Ishikawa (cell line): ENCODE measurements at regions not wholly inside any gene's neighbourhood (a gene's known extent, or its start where the extent isn't known, plus 50 kb on each side); places are given as distances from the start of the nearest gene placed in this dataset.

Source experiments
- CEBPB ChIP-seq: IDR thresholded peaks from 2 replicates; pipeline ENCODE4 v1.6.1; 2012
- CREB1 ChIP-seq: IDR thresholded peaks from 2 replicates; pipeline ENCODE4 v1.6.1; 2012; ENCODE audit warnings: low read depth
- EGR1 ChIP-seq: IDR thresholded peaks from 2 replicates; pipeline ENCODE4 v1.6.1; 2012
- EP300 ChIP-seq: IDR thresholded peaks from 2 replicates; pipeline ENCODE4 v1.6.1; 2012; ENCODE audit warnings: borderline replicate concordance
- FOXM1 ChIP-seq: IDR thresholded peaks from 2 replicates; pipeline ENCODE4 v1.6.1; 2012; ENCODE audit warnings: low read depth, borderline replicate concordance
- NFIC ChIP-seq: IDR thresholded peaks from 2 replicates; pipeline ENCODE4 v1.6.1; 2012
- RAD21 ChIP-seq: IDR thresholded peaks from 2 replicates; pipeline ENCODE4 v1.6.1; 2012; ENCODE audit warnings: low read depth
- TAF1 ChIP-seq: IDR thresholded peaks from 2 replicates; pipeline ENCODE4 v1.6.1; 2012; ENCODE audit warnings: low read depth, mild to moderate bottlenecking
- TCF12 ChIP-seq: IDR thresholded peaks from 2 replicates; pipeline ENCODE4 v1.6.1; 2012; ENCODE audit warnings: low read depth
- TEAD4 ChIP-seq: IDR thresholded peaks from 2 replicates; pipeline ENCODE4 v1.6.1; 2012
- YY1 ChIP-seq: IDR thresholded peaks from 2 replicates; pipeline ENCODE4 v1.6.1; 2012; ENCODE audit warnings: low read depth
- ZBTB7A ChIP-seq: IDR thresholded peaks from 2 replicates; pipeline ENCODE4 v1.6.1; 2012; ENCODE audit warnings: low read depth
- TF ChIP-seq, protein P1 (sequence below): IDR thresholded peaks from 2 replicates; pipeline ENCODE4 v1.6.1; 2012
- TF ChIP-seq, protein P2 (sequence below): IDR thresholded peaks from 2 replicates; pipeline ENCODE4 v1.6.1; 2012; ENCODE audit warnings: low read depth, mild to moderate bottlenecking
- TF ChIP-seq, protein P3 (sequence below): IDR thresholded peaks from 2 replicates; pipeline ENCODE4 v1.6.1; 2012

DNA sequence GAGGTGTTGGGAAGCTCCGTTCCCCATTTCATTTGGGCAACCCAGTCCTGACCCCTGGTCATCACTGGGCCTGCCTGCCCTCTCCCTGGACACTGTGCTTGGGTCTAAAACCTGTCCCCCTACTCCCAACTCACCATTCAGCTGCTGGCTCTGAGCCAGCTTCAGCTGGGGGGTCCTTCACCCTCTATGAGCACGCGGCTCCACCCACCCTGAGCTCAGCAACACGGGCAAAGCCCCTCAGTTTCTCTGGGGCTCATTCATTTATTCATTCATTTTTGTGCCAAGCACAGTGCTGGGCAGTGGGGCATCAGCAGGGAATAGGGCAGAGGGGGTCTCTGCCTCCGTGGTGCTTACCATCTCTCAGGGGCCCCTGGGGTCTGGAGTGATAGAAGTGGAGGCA lies 199.8 kb upstream of the MVB12B start:
- TF ChIP-seq FOXM1 = no peak
- TF ChIP-seq EP300 = no peak
- TF ChIP-seq RAD21 = no peak
- TF ChIP-seq, protein P1, sequence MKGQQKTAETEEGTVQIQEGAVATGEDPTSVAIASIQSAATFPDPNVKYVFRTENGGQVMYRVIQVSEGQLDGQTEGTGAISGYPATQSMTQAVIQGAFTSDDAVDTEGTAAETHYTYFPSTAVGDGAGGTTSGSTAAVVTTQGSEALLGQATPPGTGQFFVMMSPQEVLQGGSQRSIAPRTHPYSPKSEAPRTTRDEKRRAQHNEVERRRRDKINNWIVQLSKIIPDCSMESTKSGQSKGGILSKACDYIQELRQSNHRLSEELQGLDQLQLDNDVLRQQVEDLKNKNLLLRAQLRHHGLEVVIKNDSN = no peak
- TF ChIP-seq, protein P2, sequence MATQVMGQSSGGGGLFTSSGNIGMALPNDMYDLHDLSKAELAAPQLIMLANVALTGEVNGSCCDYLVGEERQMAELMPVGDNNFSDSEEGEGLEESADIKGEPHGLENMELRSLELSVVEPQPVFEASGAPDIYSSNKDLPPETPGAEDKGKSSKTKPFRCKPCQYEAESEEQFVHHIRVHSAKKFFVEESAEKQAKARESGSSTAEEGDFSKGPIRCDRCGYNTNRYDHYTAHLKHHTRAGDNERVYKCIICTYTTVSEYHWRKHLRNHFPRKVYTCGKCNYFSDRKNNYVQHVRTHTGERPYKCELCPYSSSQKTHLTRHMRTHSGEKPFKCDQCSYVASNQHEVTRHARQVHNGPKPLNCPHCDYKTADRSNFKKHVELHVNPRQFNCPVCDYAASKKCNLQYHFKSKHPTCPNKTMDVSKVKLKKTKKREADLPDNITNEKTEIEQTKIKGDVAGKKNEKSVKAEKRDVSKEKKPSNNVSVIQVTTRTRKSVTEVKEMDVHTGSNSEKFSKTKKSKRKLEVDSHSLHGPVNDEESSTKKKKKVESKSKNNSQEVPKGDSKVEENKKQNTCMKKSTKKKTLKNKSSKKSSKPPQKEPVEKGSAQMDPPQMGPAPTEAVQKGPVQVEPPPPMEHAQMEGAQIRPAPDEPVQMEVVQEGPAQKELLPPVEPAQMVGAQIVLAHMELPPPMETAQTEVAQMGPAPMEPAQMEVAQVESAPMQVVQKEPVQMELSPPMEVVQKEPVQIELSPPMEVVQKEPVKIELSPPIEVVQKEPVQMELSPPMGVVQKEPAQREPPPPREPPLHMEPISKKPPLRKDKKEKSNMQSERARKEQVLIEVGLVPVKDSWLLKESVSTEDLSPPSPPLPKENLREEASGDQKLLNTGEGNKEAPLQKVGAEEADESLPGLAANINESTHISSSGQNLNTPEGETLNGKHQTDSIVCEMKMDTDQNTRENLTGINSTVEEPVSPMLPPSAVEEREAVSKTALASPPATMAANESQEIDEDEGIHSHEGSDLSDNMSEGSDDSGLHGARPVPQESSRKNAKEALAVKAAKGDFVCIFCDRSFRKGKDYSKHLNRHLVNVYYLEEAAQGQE = no peak
- TF ChIP-seq, protein P3, sequence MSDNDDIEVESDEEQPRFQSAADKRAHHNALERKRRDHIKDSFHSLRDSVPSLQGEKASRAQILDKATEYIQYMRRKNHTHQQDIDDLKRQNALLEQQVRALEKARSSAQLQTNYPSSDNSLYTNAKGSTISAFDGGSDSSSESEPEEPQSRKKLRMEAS = no peak
- no peak for TF ChIP-seq CEBPB
- no peak for TF ChIP-seq EGR1
- TF ChIP-seq YY1 = no peak
- TF ChIP-seq NFIC = no peak
- no peak for TF ChIP-seq TEAD4

DNA sequence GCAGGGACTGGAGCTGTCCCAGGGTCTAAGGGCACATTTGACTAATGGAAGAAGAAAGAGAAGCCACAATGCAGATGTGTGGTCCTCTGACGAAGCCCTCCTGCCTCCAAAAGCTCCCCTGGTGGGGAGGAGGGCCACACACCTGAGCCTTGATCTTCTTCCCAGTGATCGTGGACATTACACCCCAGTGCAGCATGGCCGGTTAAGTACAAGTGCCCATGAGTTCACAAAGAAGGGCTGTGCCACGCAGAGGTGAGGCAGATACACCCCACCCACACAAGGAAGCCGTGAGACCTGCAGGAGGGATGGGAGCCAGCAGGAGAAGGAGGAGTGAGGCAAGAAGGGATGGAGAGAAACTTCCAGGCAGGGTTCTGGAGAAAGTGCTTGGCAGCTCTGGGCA lies 199.0 kb upstream of the MVB12B start:
- TF ChIP-seq EP300 (no peak), TAF1 (no peak), NFIC (no peak), TEAD4 (no peak), CEBPB (no peak), ZBTB7A (no peak), EGR1 (no peak), YY1 (no peak), FOXM1 (no peak), TCF12 (no peak), CREB1 (no peak), RAD21 (no peak)
- TF ChIP-seq, protein P3 = no peak
- TF ChIP-seq, protein P1 = no peak
- TF ChIP-seq, protein P2 = no peak

DNA sequence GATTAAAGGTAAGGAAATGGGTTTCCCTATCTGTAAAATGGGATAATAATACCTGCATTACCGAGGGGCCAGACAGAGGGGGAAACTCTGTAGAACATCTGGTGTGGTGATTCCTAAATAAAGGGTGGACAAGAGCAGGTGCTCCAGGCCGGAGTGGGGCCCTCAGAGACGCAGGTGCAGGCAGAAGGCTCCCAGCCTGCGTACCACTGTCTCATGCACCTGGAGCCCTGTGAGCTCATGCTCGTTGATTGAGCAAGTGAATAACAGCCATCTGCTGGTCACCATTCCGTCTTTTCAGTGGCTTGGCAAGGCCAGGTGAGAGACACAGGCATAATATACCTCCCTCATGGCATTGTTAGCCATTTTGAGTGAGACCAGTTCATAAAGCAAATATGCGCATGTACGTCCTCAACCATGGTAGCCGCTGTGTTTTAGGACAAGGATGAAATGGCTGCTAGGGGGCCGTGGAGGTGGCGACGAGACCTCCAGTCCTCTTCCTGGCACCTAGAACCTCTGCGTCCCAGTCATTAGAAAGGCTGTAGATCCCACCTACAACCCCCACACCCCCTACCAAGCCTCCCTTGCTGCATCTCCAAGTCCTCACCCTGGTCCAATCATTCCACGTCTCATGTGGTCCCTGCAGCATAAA lies 198.0 kb upstream of the MVB12B start:
- TF ChIP-seq EGR1 = no peak
- no peak for TF ChIP-seq YY1
- TF ChIP-seq, protein P1 = no peak
- no peak for TF ChIP-seq RAD21
- no peak for TF ChIP-seq EP300
- TF ChIP-seq, protein P3 = no peak

DNA sequence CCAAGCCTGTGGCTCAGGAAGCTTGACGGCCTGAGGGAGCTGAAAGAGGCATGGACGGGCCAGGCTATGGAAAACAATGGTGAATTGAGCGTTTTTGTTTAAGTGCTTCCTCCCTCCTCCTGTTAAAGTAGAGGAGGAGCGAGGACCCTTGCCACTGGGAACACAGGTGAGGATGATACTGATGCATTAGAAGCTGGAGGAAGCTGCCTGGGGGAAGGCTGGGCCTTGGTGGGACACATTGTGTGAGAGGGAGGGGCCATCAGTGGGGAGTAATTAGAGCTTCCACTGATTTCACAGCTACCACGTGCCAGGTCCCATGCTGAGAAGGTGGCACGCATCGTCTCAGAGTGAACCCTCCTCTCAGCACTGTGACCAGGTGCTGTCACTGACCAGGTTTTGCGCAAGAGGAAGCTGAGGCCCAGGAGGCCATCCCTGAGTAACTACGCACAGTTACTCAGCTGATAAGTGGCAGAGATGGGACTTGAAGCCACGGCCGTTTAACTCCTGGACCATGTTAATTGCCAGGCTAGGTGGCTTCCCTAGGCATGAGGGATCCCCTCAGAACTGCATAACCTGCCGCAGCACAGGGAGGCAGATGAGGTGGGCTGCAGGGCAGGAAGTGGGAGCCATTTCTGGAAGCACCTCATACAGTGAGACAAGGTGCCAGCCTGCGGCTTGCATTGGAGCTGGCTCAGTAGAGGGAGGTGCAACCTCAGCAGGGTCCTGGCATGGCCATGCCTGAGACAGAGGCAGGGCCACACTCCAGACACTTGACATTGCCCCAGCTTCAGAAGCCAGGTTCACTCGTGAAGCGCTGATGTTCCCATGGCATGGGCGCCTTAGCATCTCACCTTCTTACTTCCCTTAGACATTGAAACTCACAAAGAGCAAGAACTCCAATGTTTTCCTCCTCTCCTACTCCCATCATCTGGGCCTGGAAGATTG lies 195.3 kb upstream of the MVB12B start:
- TF ChIP-seq, protein P1 = no peak
- no peak for TF ChIP-seq CREB1
- no peak for TF ChIP-seq TCF12
- no peak for TF ChIP-seq NFIC
- no peak for TF ChIP-seq RAD21
- no peak for TF ChIP-seq FOXM1
- TF ChIP-seq YY1 = no peak
- no peak for TF ChIP-seq EGR1
- no peak for TF ChIP-seq CEBPB
- TF ChIP-seq, protein P2 = no peak
- TF ChIP-seq, protein P3 = no peak
- no peak for TF ChIP-seq EP300
- TF ChIP-seq ZBTB7A = no peak
- TF ChIP-seq TEAD4 = no peak
- TF ChIP-seq TAF1 = no peak
